ENCODE measurements at regions not wholly inside any gene's neighbourhood (a gene's known extent, or its start where the extent isn't known, plus 50 kb on each side); places are given as distances from the start of the nearest gene placed in this dataset.

DNA sequence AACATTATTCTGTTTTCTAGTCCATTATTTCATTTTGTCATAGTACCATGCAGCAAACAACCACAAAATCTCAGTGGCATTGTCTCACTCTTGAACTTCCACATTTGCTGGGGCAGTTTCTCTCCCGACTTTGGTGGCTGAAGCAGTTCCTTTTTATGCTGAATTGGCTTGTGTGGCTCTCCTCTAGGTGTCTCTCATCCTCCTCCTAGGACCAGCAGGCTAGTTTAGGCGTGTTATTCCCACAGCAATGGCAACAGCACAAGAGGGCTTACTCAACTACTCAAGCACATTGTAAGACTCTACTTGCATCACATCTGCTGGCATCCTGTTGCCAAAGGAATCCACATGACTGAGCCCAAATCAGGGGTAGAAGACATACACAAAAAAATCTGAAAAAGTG, 201.8 kb upstream of the KCNH8 start:
- ChIA-PET POLR2A (ENCODE audit: low non-redundant PET) (no interaction called here), CTCF (interaction anchor here (0.7 kb wide), 1 partner anchor 112 kb away, joined by 3 read pairs; no protein-coding TSS in a partner anchor)
- TF ChIP-seq, protein P1, sequence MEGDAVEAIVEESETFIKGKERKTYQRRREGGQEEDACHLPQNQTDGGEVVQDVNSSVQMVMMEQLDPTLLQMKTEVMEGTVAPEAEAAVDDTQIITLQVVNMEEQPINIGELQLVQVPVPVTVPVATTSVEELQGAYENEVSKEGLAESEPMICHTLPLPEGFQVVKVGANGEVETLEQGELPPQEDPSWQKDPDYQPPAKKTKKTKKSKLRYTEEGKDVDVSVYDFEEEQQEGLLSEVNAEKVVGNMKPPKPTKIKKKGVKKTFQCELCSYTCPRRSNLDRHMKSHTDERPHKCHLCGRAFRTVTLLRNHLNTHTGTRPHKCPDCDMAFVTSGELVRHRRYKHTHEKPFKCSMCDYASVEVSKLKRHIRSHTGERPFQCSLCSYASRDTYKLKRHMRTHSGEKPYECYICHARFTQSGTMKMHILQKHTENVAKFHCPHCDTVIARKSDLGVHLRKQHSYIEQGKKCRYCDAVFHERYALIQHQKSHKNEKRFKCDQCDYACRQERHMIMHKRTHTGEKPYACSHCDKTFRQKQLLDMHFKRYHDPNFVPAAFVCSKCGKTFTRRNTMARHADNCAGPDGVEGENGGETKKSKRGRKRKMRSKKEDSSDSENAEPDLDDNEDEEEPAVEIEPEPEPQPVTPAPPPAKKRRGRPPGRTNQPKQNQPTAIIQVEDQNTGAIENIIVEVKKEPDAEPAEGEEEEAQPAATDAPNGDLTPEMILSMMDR (conservative IDR thresholded peaks at IDR 0.05; ENCODE audit: low read depth) = no peak
- H3K27ac ChIP-seq = no peak overlapping the region
- no peak for DNase-seq (ENCODE audit: low spot score)

DNA sequence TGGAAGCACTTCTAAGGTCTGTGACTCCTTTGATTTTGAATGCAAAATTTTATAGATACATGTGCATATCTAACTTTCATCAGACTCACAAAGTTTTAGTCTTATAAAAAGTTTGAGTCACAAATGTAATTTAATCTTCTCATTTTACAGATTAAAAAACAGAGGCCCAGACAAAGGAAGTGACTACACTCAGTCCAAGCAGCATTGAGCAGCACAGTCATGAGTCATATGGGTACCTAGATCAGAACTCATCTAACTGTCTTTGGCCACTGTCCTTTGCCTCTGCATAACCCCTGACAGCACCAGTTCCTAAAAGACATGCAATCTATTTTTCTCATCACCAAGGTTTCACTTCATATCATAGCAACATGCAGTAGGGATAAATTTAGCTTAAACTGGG, 210.7 kb upstream of the KCNH8 start:
- no peak for DNase-seq (ENCODE audit: low spot score)
- TF ChIP-seq, protein P1 (conservative IDR thresholded peaks at IDR 0.05; ENCODE audit: low read depth) = no peak
- H3K27ac ChIP-seq = no peak overlapping the region
- CTCF ChIA-PET = no interaction called here
- POLR2A ChIA-PET (ENCODE audit: low non-redundant PET) = no interaction called here

DNA sequence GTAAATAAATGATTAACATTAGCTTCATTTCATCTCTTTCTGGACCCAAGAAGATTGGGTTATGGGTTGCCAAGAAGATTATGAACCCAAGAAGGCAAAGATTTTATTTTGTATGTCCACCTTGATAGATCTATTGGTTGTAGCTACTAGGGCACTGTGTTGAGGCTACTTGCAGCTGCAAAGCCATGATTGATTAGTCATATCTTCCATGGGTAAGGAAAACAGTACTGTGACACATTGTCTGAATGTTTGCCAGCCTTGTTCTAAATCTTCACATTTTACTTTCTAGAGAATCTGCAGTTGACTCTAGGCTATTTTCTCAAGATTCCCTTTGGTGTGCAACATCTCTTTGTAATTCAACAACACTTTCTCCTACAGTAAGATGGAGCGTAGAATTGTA, 229.2 kb upstream of the KCNH8 start:
- ChIA-PET POLR2A (ENCODE audit: low non-redundant PET) (no interaction called here), CTCF (no interaction called here)
- no peak overlapping the region for H3K27ac ChIP-seq
- TF ChIP-seq, protein P1 (conservative IDR thresholded peaks at IDR 0.05; ENCODE audit: low read depth) = no peak
- no peak for DNase-seq (ENCODE audit: low spot score)

DNA sequence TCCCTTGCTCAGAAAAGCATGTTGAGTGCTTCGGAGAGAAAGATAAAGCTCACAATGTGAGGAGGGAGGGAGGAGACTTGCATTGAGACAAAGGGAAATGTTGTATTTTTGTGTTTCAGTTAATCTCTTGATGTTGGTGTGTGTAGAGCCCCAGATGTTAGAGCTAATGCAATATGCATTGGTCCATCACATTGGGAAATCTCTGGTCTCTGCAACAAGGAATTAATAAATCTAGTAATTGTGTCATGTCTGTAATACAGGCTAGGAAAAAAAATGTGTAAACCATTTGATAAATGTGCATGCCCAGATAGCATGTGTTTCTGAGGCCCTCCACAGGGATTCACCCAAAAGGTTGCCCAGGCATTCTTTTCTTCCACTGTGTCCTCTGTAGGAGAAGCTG, 230.4 kb upstream of the KCNH8 start:
- CTCF ChIA-PET = no interaction called here
- POLR2A ChIA-PET (ENCODE audit: low non-redundant PET) = no interaction called here
- TF ChIP-seq, protein P1 (conservative IDR thresholded peaks at IDR 0.05; ENCODE audit: low read depth) = no peak
- no peak for DNase-seq (ENCODE audit: low spot score)
- no peak overlapping the region for H3K27ac ChIP-seq

DNA sequence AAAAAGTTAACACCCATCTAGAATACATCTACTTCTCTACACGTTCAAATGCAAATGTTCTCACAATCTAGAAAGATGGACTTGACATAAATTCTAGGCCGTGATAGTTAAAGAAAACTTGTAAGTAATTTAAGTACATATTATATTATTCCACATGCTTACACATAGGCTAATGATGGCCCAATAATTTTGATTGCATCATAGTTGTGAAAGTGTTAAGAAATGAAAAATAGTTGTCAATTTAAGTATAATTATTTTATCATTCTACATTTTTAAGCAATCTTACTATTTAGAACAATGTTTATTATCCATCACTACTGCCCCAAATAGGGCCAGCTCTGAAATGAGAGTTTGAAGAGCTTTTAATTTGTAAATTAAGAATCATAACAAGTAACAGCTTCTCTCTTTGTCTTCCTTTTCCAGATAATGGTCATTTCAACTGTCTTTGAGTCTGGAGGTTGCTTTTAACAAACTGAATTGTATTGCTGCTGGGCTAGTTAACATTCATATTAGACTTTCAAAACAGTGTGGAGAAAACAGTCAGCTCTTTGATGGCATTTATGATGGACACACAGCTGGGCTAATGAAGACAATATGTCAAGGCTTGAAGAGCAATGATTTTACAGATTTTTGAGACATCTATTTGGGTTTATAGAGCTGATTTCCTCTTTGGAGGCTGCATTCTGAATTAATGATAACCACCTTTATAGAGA, 246.1 kb upstream of the KCNH8 start:
- CTCF ChIA-PET = interaction anchor here (0.6 kb wide), 1 partner anchor 667 kb away, joined by 3 read pairs; no protein-coding TSS in a partner anchor
- TF ChIP-seq, protein P1 (conservative IDR thresholded peaks at IDR 0.05; ENCODE audit: low read depth) = no peak
- no peak overlapping the region for H3K27ac ChIP-seq
- DNase-seq (ENCODE audit: low spot score) = no peak
- POLR2A ChIA-PET (ENCODE audit: low non-redundant PET) = no interaction called here

DNA sequence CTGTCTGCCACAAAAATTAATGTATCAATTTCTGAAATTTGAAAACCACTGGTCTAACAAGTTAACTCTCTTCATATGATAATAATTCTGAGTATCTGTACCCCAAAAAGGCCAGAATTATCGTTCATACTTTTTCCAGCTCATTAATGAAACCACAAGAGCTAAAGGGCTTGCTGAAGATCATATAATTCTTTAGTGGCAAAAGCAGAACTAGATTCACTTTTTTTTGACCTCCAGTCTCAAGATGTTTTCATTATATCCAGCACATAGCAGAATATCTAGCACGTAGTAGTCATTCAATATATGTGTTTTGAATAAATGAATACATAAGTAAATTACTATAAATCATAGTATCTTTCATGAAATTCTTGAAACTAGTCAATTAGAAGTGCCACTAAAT, 246.7 kb upstream of the KCNH8 start:
- TF ChIP-seq, protein P1 (conservative IDR thresholded peaks at IDR 0.05; ENCODE audit: low read depth) = no peak
- ChIA-PET POLR2A (ENCODE audit: low non-redundant PET) (no interaction called here), CTCF (no interaction called here)
- no peak for DNase-seq (ENCODE audit: low spot score)
- no peak overlapping the region for H3K27ac ChIP-seq

Data from RWPE1 (cell line).